HepG2 (cell line): ENCODE measurements at regions not wholly inside any gene's neighbourhood (a gene's known extent, or its start where the extent isn't known, plus 50 kb on each side); places are given as distances from the start of the nearest gene placed in this dataset.
"Not testable (repeated sequence)": the region's sequence is repeated elsewhere in the genome, so short reads cannot be mapped to it uniquely, and the experiment has no call there.

Experiments used
- ATAC-seq: fragments of 200-7000 bp; cut with Tn5 transposase; 3 replicates; pipeline ENCODE4 v1.9.1; 2020; ENCODE audit warnings: mild to moderate bottlenecking, moderate library complexity
- BruUV-seq: library from RNA; stranded (reverse); fragments of 400-500 nt; replicated peaks from 2 replicates; lab custom pipeline; 2021; lab: Mats Ljungman, UMichigan
- CTCF ChIA-PET: fragments of 300-600 bp; formaldehyde crosslinking; extraction: SDS; loops from one replicate; lab custom pipeline; 2021; ENCODE audit warnings: low total read pairs, inconsistent platforms, low intra/inter-chr PET ratio; lab: Yijun Ruan, JAX
- POLR2A ChIA-PET: fragments of 350-600 bp; sonication (Branson Sonifier 250); formaldehyde crosslinking; loops from one replicate; lab custom pipeline; 2020; ENCODE audit warnings: antibody characterized with exemption, inconsistent platforms; lab: Yijun Ruan, JAX
- DNase-seq: peaks from one replicate; pipeline ENCODE4 v3.0.0-alpha.2; 2015; ENCODE audit warnings: low spot score
- FAIRE-seq: peaks from 3 replicates; lab custom pipeline; 2011; peaks lifted over from hg19 to GRCh38; lab: Jason Lieb, UNC
- H2AFZ ChIP-seq: one replicate; pipeline ENCODE4 v1.6.1; 2011; ENCODE audit warnings: low read length, inconsistent platforms
- H3K27ac ChIP-seq: fragments of 300-600 bp; 3 replicates; pipeline ENCODE4 v1.8.0; 2011; ENCODE audit warnings: mixed run types, mild to moderate bottlenecking, mixed read lengths, low read length, inconsistent platforms; ENCODE audit not compliant: insufficient read depth; ENCODE audit errors: extremely low read length
- H3K27me3 ChIP-seq, 2 experiments: fragments of 200-600 bp in 1 of 2; 2 replicates in 1 of 2; 3 replicates in 1 of 2; pipeline versions ENCODE4 v1.6.0 to v1.8.0; 2011; ENCODE audit warnings: low read length in 2 of 2, mild to moderate bottlenecking in 2 of 2, moderate library complexity in 2 of 2, inconsistent platforms in 1 of 2; ENCODE audit not compliant: insufficient read depth in 2 of 2, control insufficient read depth in 1 of 2
- H3K36me3 ChIP-seq, 2 experiments: fragments of 200-600 bp in 1 of 2; replicated peaks in 1 of 2; 2 replicates in 1 of 2; 3 replicates in 1 of 2; pipeline versions ENCODE4 v1.5.1 to v1.8.0; 2011; ENCODE audit warnings: low read length in 2 of 2, inconsistent platforms in 1 of 2; ENCODE audit not compliant: insufficient read depth in 2 of 2, control insufficient read depth in 1 of 2
- H3K4me1 ChIP-seq: 2 replicates; pipeline ENCODE4 v1.5.1; 2012; ENCODE audit warnings: low read length, inconsistent platforms; ENCODE audit not compliant: insufficient read depth
- H3K4me2 ChIP-seq: 2 replicates; pipeline ENCODE4 v1.6.0; 2011; ENCODE audit warnings: low read depth, low read length, inconsistent platforms
- H3K4me3 ChIP-seq, 3 experiments: fragments of 200-600 bp in 1 of 3; sonication (generic), shearing (Covaris generic) in 1 of 3; replicated peaks in 1 of 3; 2 replicates each; pipeline ENCODE4 v1.5.1; 2011 to 2016; ENCODE audit warnings: low read length in 3 of 3, inconsistent platforms in 2 of 3, low read depth in 2 of 3, mild to moderate bottlenecking in 2 of 3, control low read depth in 1 of 3, mixed read lengths in 1 of 3; ENCODE audit not compliant: insufficient read depth in 1 of 3
- H3K79me2 ChIP-seq: one replicate; pipeline ENCODE4 v1.6.1; 2011; ENCODE audit warnings: low read length, inconsistent platforms; ENCODE audit not compliant: insufficient read depth
- H3K9ac ChIP-seq: 2 replicates; pipeline ENCODE4 v1.6.0; 2011; ENCODE audit warnings: mild to moderate bottlenecking, low read depth, low read length, inconsistent platforms; ENCODE audit not compliant: insufficient read depth
- H3K9me3 ChIP-seq: 2 replicates; pipeline ENCODE4 v1.5.1; 2012; ENCODE audit warnings: mild to moderate bottlenecking, low read length
- H4K20me1 ChIP-seq: 2 replicates; pipeline ENCODE4 v1.6.0; 2011; ENCODE audit warnings: inconsistent platforms, mild to moderate bottlenecking, low read length, moderate library complexity; ENCODE audit not compliant: insufficient read depth
- WGBS: methylation state at CpG from one replicate; pipeline ENCODE4 v1.1.6; 2017; ENCODE audit warnings: low lambda C conversion rate; 5-methylcytosine and 5-hydroxymethylcytosine counted together
- in situ Hi-C: cut with HindIII; loops from 2 replicates; pipeline ENCODE4 v1.10.0; 2017; ENCODE audit warnings: low pct_unique_long_range_greater_than_20kb; ENCODE audit not compliant: extremely low pct_ligation_motif_present
- intact Hi-C: fragments of 100-400 bp; cut with micrococcal nuclease; formaldehyde crosslinking; loops from one replicate; pipeline ENCODE4 v1.10.0; 2022; ENCODE audit not compliant: unreplicated experiment

- H3K9ac ChIP-seq, BruUV-seq, DNase-seq, H3K9me3 ChIP-seq, H4K20me1 ChIP-seq, H3K36me3 ChIP-seq, H3K4me2 ChIP-seq, in situ Hi-C loops, H2AFZ ChIP-seq, H3K27me3 ChIP-seq, POLR2A ChIA-PET, FAIRE-seq, intact Hi-C loops, H3K4me1 ChIP-seq, H3K79me2 ChIP-seq, H3K27ac ChIP-seq, H3K4me3 ChIP-seq, CTCF ChIA-PET: not testable (repeated sequence)
- peak; percentile 52 for ATAC-seq
- 31% methylated on average over 17 of the region's 47 CpGs for WGBS
Observed at GRCh38 chr3:143175940-143176894, 56.6 kb downstream of the CHST2 start.

DNA sequence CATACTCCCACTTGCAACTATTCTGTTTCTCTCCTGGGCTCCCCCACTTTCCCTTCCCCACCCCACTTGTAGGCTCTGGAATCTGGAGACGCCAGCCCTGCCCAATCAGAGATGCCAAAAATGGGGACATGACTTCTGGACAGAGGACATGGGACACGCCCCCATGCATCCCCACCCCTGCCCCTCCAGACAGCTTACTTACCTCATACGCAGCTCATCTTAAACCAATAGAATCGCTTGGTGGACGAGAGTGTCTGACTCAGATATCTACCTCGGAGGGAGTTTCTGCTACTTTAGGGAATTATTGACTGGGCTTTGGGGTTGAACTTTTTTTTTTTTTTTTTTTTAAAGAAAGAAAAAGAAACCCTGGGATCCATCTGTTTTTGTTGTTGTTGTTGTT is 58.4 kb downstream of the CHST2 start:
- POLR2A ChIA-PET, H3K4me3 ChIP-seq, H3K9me3 ChIP-seq, H4K20me1 ChIP-seq, DNase-seq, H3K79me2 ChIP-seq, H3K4me1 ChIP-seq, intact Hi-C loops, H3K36me3 ChIP-seq, BruUV-seq, H3K9ac ChIP-seq, in situ Hi-C loops, CTCF ChIA-PET, ATAC-seq, FAIRE-seq, H3K4me2 ChIP-seq, H3K27me3 ChIP-seq, H2AFZ ChIP-seq, H3K27ac ChIP-seq: not testable (repeated sequence)
- WGBS = 17% methylated on average over 6 of the region's 6 CpGs

GRCh38 chr3:143178775-143179548 is 59.4 kb downstream of the CHST2 start:
- H3K4me1 ChIP-seq, DNase-seq, H3K27me3 ChIP-seq, H3K36me3 ChIP-seq, CTCF ChIA-PET, ATAC-seq, H3K9ac ChIP-seq, H3K27ac ChIP-seq, intact Hi-C loops, H3K4me2 ChIP-seq, H4K20me1 ChIP-seq, H3K9me3 ChIP-seq, FAIRE-seq, H2AFZ ChIP-seq, in situ Hi-C loops, H3K4me3 ChIP-seq, H3K79me2 ChIP-seq, POLR2A ChIA-PET, BruUV-seq: not testable (repeated sequence)
- WGBS = 19% methylated on average over 3 of the region's 3 CpGs
